H9 (cell line): ENCODE measurements at regions not wholly inside any gene's neighbourhood (a gene's known extent, or its start where the extent isn't known, plus 50 kb on each side); places are given as distances from the start of the nearest gene placed in this dataset.

Experiments used
- DNase-seq: peaks from one replicate; pipeline ENCODE4 v3.0.0-alpha.2; 2017
- H2AFZ ChIP-seq: one replicate; pipeline ENCODE4 v1.6.1; 2013; ENCODE audit warnings: mild to moderate bottlenecking, low read length, control low read depth, moderate library complexity
- H2AK5ac ChIP-seq: 2 replicates; pipeline ENCODE4 v1.6.1; 2013; ENCODE audit warnings: low read length, control low read depth, mixed read lengths; ENCODE audit not compliant: insufficient read length
- H2BK120ac ChIP-seq: one replicate; pipeline ENCODE4 v1.6.1; 2013; ENCODE audit warnings: low read depth, mild to moderate bottlenecking, low read length, control low read depth, inconsistent platforms; ENCODE audit not compliant: poor library complexity, severe bottlenecking
- H2BK12ac ChIP-seq: 2 replicates; pipeline ENCODE4 v1.6.1; 2013; ENCODE audit warnings: low read length, control low read depth, mixed read lengths, low read depth; ENCODE audit not compliant: insufficient read length
- H2BK15ac ChIP-seq: 2 replicates; pipeline ENCODE4 v1.6.1; 2013; ENCODE audit warnings: low read depth, low read length, control low read depth
- H2BK20ac ChIP-seq: one replicate; pipeline ENCODE4 v1.6.1; 2013; ENCODE audit warnings: low read depth, mild to moderate bottlenecking, low read length, control low read depth, inconsistent platforms; ENCODE audit not compliant: poor library complexity, severe bottlenecking
- H2BK5ac ChIP-seq: 2 replicates; pipeline ENCODE4 v1.6.1; 2013; ENCODE audit warnings: low read length, control low read depth, mixed read lengths; ENCODE audit not compliant: insufficient read length
- H3K14ac ChIP-seq: 2 replicates; pipeline ENCODE4 v1.6.1; 2013; ENCODE audit warnings: low read length, control low read depth; ENCODE audit not compliant: insufficient read depth
- H3K18ac ChIP-seq: 2 replicates; pipeline ENCODE4 v1.6.1; 2013; ENCODE audit warnings: low read depth, mild to moderate bottlenecking, mixed read lengths, low read length, control low read depth; ENCODE audit not compliant: insufficient read length
- H3K23ac ChIP-seq: 2 replicates; pipeline ENCODE4 v1.6.1; 2013; ENCODE audit warnings: low read length, control low read depth, mixed read lengths, low read depth; ENCODE audit not compliant: insufficient read length
- H3K23me2 ChIP-seq: 2 replicates; pipeline ENCODE4 v1.6.1; 2013; ENCODE audit warnings: low read depth, mild to moderate bottlenecking, mixed read lengths, low read length, control low read depth; ENCODE audit not compliant: insufficient read length, poor library complexity, severe bottlenecking
- H3K27ac ChIP-seq: 2 replicates; pipeline ENCODE4 v1.5.1; 2013; ENCODE audit warnings: low read length, control low read depth, mixed read lengths, low read depth; ENCODE audit not compliant: insufficient read length
- H3K27me3 ChIP-seq: 2 replicates; pipeline ENCODE4 v1.6.1; 2013; ENCODE audit warnings: low read length, control low read depth, inconsistent platforms; ENCODE audit not compliant: insufficient read depth
- H3K4ac ChIP-seq: 2 replicates; pipeline ENCODE4 v1.6.1; 2013; ENCODE audit warnings: low read depth, mild to moderate bottlenecking, control low read depth, inconsistent platforms, low read length, moderate library complexity
- H3K4me1 ChIP-seq: 2 replicates; pipeline ENCODE4 v1.6.1; 2013; ENCODE audit warnings: low read length, control low read depth, inconsistent platforms; ENCODE audit not compliant: insufficient read depth
- H3K4me2 ChIP-seq: 2 replicates; pipeline ENCODE4 v1.6.1; 2013; ENCODE audit warnings: low read length, control low read depth, mixed read lengths; ENCODE audit not compliant: insufficient read length, insufficient read depth
- H3K56ac ChIP-seq: 2 replicates; pipeline ENCODE4 v1.6.1; 2013; ENCODE audit warnings: low read depth, mild to moderate bottlenecking, mixed read lengths, low read length, control low read depth; ENCODE audit not compliant: insufficient read length
- H3K79me1 ChIP-seq: 2 replicates; pipeline ENCODE4 v1.6.1; 2013; ENCODE audit warnings: low read depth, mild to moderate bottlenecking, moderate library complexity, low read length, control low read depth, inconsistent platforms; ENCODE audit not compliant: insufficient read depth, poor library complexity, severe bottlenecking
- H3K79me2 ChIP-seq: 2 replicates; pipeline ENCODE4 v1.6.1; 2013; ENCODE audit warnings: low read length, control low read depth, inconsistent platforms; ENCODE audit not compliant: insufficient read depth
- H3K9ac ChIP-seq: 2 replicates; pipeline ENCODE4 v1.6.1; 2013; ENCODE audit warnings: low read length, control low read depth, mixed read lengths; ENCODE audit not compliant: insufficient read length; ENCODE audit errors: extremely low read depth
- H3K9me3 ChIP-seq: one replicate; pipeline ENCODE4 v1.6.1; 2013; ENCODE audit warnings: low read depth, low read length, inconsistent platforms; ENCODE audit not compliant: control insufficient read depth
- H3T11ph ChIP-seq: one replicate; pipeline ENCODE4 v1.6.1; 2013; ENCODE audit warnings: mild to moderate bottlenecking, low read length, control low read depth, inconsistent platforms
- H4K20me1 ChIP-seq: one replicate; pipeline ENCODE4 v1.6.1; 2013; ENCODE audit not compliant: control insufficient read depth, insufficient read length, insufficient read depth
- H4K5ac ChIP-seq: 2 replicates; pipeline ENCODE4 v1.6.1; 2013; ENCODE audit warnings: low read depth, mild to moderate bottlenecking, mixed read lengths, low read length, control low read depth; ENCODE audit not compliant: insufficient read length
- H4K8ac ChIP-seq: replicated peaks from 2 replicates; pipeline ENCODE4 v1.6.1; 2013; ENCODE audit warnings: low read length, control low read depth, mixed read lengths, low read depth; ENCODE audit not compliant: insufficient read length
- H4K91ac ChIP-seq: 2 replicates; pipeline ENCODE4 v1.6.1; 2013; ENCODE audit warnings: low read depth, mild to moderate bottlenecking, moderate library complexity, mixed read lengths, low read length, control low read depth; ENCODE audit not compliant: insufficient read length
- H3K27ac Mint-ChIP-seq, 3 experiments: 2 replicates in 2 of 3; 3 replicates in 1 of 3; pipeline ENCODE4 v1.8.0; 2020 to 2021; ENCODE audit warnings: mixed read lengths in 3 of 3, mild to moderate bottlenecking in 1 of 3, moderate library complexity in 1 of 3
- H3K27me3 Mint-ChIP-seq: 2 replicates; pipeline ENCODE4 v1.8.0; 2021; ENCODE audit warnings: low read depth, mild to moderate bottlenecking, moderate library complexity, mixed read lengths
- H3K36me3 Mint-ChIP-seq, 3 experiments: 2 replicates in 2 of 3; 3 replicates in 1 of 3; pipeline ENCODE4 v1.8.0; 2020 to 2021; ENCODE audit warnings: low read depth in 3 of 3, mixed read lengths in 3 of 3; ENCODE audit not compliant: insufficient read depth in 1 of 3
- H3K4me1 Mint-ChIP-seq, 2 experiments: 2 replicates each; pipeline ENCODE4 v1.8.0; 2020; ENCODE audit warnings: mixed read lengths in 2 of 2
- H3K4me3 Mint-ChIP-seq, 2 experiments: 2 replicates in 1 of 2; 3 replicates in 1 of 2; pipeline ENCODE4 v1.8.0; 2020 to 2021; ENCODE audit warnings: mild to moderate bottlenecking in 2 of 2, mixed read lengths in 2 of 2, moderate library complexity in 1 of 2
- H3K9me3 Mint-ChIP-seq, 2 experiments: 2 replicates in 1 of 2; 3 replicates in 1 of 2; pipeline ENCODE4 v1.8.0; 2020; ENCODE audit warnings: mild to moderate bottlenecking in 2 of 2, mixed read lengths in 2 of 2, moderate library complexity in 1 of 2
- WGBS: extraction: QIAGEN DNeasy Blood & Tissue Kit; methylation state at CpG from one replicate; pipeline ENCODE4 v1.1.7; 2013; ENCODE audit warnings: missing lambda C conversion rate, low lambda C conversion rate, mixed read lengths; ENCODE audit not compliant: insufficient read length; ENCODE audit errors: extremely low coverage; 5-methylcytosine and 5-hydroxymethylcytosine counted together
- TF ChIP-seq, protein P1 (sequence below): fragments of 200-600 bp; sonication (generic); conservative IDR thresholded peaks from 3 replicates; pipeline ENCODE4 v1.8.0; 2021; ENCODE audit warnings: antibody characterized with exemption, mild to moderate bottlenecking

DNA sequence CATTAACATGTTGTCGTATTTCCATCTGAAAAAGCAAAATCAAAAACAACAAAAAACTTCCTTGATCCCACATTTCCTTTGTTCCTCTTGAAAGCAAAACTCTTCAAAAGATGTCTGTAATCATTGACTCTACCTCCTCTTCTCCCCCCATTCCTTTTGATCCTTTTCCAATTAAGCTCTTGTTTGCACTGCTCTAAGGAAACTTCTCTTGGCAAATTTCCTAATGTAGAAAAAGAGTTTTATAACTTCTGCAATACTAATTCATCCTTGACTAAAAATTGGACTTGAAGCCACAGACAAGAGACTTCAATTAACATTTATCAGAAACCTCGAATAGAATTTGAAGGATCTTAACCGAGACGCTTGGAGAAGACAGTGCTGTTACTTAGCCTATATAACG is 317.1 kb upstream of the SEMA3C start:
- WGBS = no CpG with 5 or more reads among the region's 5 CpGs

More for the DNA sequence above, 317.1 kb upstream of the SEMA3C start:
- Histone ChIP-seq H2BK20ac (no peak overlapping the region), H2BK5ac (no peak overlapping the region), H4K5ac (no peak overlapping the region), H4K91ac (no peak overlapping the region), H3K23me2 (no peaks in the 10 kb centered on the region), H3K14ac (no peak overlapping the region), H3K27me3 (no peaks in the 10 kb centered on the region), H4K8ac (no peak overlapping the region), H3K4ac (no peak overlapping the region), H2AFZ (no peak overlapping the region), H3K4me2 (no peak overlapping the region), H3K56ac (no peak overlapping the region), H3K79me2 (no peaks in the 10 kb centered on the region), H3K18ac (no peak overlapping the region), H4K20me1 (no peaks in the 10 kb centered on the region), H2BK12ac (no peak overlapping the region), H3T11ph (no peak overlapping the region), H3K4me1 (no peaks in the 10 kb centered on the region; the same call in 1 of the 2 replicates), H2AK5ac (no peak overlapping the region), H3K79me1 (no peaks in the 10 kb centered on the region), H3K9ac (no peak overlapping the region), H3K23ac (no peak overlapping the region), H2BK120ac (no peak overlapping the region), H3K9me3 (no peaks in the 10 kb centered on the region), H2BK15ac (no peak overlapping the region), H3K27ac (no peak overlapping the region)
- DNase-seq = no peak
- TF ChIP-seq, protein P1, sequence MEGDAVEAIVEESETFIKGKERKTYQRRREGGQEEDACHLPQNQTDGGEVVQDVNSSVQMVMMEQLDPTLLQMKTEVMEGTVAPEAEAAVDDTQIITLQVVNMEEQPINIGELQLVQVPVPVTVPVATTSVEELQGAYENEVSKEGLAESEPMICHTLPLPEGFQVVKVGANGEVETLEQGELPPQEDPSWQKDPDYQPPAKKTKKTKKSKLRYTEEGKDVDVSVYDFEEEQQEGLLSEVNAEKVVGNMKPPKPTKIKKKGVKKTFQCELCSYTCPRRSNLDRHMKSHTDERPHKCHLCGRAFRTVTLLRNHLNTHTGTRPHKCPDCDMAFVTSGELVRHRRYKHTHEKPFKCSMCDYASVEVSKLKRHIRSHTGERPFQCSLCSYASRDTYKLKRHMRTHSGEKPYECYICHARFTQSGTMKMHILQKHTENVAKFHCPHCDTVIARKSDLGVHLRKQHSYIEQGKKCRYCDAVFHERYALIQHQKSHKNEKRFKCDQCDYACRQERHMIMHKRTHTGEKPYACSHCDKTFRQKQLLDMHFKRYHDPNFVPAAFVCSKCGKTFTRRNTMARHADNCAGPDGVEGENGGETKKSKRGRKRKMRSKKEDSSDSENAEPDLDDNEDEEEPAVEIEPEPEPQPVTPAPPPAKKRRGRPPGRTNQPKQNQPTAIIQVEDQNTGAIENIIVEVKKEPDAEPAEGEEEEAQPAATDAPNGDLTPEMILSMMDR = no peak
- H3K4me3 Mint-ChIP-seq = no peak overlapping the region
- H3K4me1 Mint-ChIP-seq = peaks cover 5% of the 10 kb centered on the region in 2 experiments; a peak in 2 of 4 replicates
- H3K27ac Mint-ChIP-seq = no peak overlapping the region
- H3K27me3 Mint-ChIP-seq = no peaks in the 10 kb centered on the region
- no peaks in the 10 kb centered on the region for H3K9me3 Mint-ChIP-seq
- H3K36me3 Mint-ChIP-seq = no peaks in the 10 kb centered on the region
